ELF-1 (cell line): ENCODE measurements at regions not wholly inside any gene's neighbourhood (a gene's known extent, or its start where the extent isn't known, plus 50 kb on each side); places are given as distances from the start of the nearest gene placed in this dataset.
A peak's percentile ranks its signal among the peaks of the same experiment; 100 is the strongest.
"Not testable (repeated sequence)": the region's sequence is repeated elsewhere in the genome, so short reads cannot be mapped to it uniquely, and the experiment has no call there.

ENCODE experiments used
- DNase-seq: peaks from one replicate; pipeline ENCODE4 v3.0.0-alpha.2; 2016; ENCODE audit warnings: low read depth, low spot score

DNA sequence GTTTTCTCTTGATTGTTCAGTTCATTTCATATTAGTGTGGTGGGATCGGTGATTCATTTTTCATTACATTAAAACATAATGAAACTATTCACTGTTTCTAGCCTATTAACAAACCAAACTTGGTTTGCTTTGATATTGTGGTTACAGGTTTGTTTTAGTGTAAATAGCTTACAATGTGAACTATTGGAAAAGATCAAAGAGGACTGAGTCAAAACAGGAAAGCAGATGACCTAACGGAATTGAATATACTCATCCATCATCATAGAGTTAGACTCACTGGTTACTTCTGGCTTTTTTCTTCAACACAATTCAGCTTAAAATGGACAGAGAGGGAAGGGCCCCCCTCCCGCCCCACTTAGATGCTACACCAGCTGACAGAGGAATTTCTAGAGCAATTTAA lies 616.2 kb upstream of the AADAT start:
- DNase-seq = no peak

- no peak for DNase-seq
These were observed 610.3 kb upstream of the AADAT start for GRCh38 chr4:170700064-170700463.

- DNase-seq = no peak
These were observed 608.6 kb upstream of the AADAT start for GRCh38 chr4:170698334-170698733.

- no peak for DNase-seq
These were observed 608.1 kb upstream of the AADAT start for GRCh38 chr4:170697845-170698244.

DNA sequence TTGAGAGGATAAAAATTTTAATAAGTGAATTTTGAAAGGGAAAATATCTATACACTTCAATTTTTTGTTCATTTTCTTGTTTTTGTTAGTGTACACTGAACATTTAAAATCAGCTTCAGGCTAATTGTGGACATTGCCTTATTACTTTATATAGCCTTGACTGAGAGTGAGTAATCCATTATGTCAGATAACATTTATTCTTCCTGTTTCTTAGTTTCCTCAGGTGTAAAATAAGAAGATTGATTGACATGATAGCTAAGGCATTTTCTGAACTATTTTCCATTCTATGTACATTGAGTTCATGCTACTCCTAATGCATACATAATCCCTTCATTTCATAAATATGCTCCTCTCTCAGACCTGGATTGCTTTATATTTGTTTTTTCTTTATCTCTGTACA lies 607.3 kb upstream of the AADAT start:
- DNase-seq = no peak

DNA sequence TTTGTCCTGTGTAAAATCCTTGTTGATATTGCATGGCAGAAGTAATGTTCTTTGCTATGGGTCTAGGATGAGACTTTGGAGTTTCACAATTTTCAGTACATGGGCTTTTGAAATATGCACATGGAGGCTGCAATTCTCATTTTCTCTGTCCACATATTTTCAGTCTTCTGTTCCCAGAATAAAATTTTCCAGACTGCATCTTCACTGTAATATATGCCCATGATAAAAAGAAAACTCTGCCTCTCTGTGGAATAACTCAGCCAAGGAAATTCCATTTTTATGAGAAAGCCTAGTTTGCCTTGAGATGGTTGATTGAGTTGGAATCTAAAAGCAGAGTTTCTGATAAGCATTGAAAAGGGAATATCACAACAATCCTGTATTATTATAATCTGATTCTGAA lies 601.4 kb upstream of the AADAT start:
- no peak for DNase-seq

GRCh38 chr4:170687751-170688150 lies 598.0 kb upstream of the AADAT start:
- DNase-seq = peak; percentile 18

- DNase-seq = not testable (repeated sequence)
These were observed 595.9 kb upstream of the AADAT start for GRCh38 chr4:170685701-170686100.

- DNase-seq = no peak
These were observed 593.0 kb upstream of the AADAT start for GRCh38 chr4:170682558-170683294.

- DNase-seq = peak; percentile 32
These were observed 592.3 kb upstream of the AADAT start for GRCh38 chr4:170682087-170682486.

GRCh38 chr4:170675568-170676262 lies 586.0 kb upstream of the AADAT start:
- DNase-seq = no peak

GRCh38 chr4:170674176-170674575 lies 584.4 kb upstream of the AADAT start:
- no peak for DNase-seq

GRCh38 chr4:170672381-170672965 lies 582.7 kb upstream of the AADAT start:
- no peak for DNase-seq

DNA sequence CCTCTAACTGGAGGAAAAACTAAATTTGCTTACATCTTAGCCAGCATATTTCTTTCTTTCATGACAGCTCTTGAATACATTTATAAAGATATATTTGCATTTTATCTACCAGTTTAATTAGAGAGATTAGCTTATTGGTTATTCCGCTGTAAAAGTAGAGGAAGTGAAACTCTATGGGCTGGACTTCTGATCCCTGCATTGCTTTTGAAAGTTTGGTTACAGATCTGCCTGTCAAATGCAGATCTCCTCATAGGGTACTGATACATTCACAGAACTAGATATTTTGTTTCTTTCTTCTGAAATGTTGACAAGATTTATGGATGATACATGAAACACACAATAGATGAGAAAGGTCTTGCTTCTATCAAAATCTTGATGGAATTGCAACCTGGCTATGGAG lies 581.4 kb upstream of the AADAT start:
- DNase-seq = no peak

DNA sequence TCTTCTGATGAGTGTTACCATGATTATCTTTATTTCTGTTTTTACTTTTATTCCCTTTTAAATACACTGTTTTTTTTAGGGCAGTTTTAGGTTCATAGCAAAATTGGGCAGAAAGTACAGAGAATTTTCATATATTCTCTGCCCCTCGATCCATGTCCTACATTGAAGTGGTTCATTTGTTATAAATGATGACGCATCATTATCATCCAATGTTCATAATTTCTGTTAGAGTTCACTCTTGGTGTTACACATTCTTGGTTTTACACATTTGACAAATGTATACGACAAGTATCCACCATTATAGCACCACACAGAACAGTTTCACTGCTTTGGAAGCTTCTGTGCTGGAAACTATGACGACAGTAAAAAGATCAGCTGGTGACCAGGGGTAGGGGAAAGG lies 578.1 kb upstream of the AADAT start:
- DNase-seq = no peak

DNA sequence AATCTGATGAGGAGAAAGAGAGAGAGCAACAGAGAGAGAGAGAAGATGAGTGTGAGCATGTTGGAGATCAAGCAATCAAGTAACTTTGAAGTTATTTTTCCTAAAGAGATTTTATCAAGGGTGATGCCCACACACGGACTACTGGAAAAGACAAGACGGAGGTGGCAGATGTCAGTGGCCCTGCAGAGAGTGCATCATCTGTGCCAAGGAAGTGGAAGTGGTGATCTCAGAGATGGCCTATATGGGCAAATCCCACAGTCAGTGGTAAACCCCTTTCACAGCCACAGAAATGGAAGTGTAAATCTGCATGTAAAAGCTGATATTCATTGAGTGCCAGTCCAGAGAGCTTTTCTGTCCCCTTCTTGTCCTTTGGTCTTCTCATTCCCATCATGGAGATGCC lies 577.2 kb upstream of the AADAT start:
- no peak for DNase-seq

DNA sequence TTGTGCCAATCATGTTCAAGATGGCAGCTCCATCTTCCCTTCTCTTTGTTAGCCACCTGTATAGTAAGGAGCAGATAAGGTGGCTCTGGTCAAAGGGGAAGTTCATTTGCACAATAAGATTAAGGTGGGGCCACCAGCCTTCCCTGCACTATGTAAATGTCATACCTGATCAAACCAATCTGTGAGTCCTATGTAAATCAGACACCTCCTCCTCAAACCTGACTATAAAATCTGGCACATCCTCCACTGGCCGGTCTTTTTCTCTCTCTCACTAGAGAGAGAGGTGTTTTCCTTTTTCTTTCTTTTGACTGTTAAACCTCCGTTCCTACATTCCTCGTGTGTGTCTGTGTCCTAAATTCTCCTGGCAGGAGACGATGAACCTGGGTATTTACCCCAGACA lies 572.5 kb upstream of the AADAT start:
- DNase-seq = no peak

DNA sequence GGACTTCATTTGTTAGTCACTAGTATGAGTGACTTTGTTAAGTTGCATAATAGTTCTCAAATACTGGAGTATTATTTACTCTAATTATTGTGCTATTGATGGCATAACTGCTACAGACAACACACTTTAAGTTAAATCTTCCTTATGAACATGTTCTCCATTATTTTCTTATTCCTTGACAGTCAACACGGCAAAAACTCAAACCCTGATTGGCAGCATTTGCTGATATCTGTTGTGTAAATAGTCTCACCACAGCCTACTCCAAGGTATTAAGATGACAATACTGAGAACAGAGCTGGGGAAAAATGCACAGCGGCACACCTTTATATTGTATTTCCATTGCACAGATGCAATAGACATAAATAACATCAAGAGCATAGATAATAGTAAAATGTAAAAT lies 568.0 kb upstream of the AADAT start:
- no peak for DNase-seq

DNA sequence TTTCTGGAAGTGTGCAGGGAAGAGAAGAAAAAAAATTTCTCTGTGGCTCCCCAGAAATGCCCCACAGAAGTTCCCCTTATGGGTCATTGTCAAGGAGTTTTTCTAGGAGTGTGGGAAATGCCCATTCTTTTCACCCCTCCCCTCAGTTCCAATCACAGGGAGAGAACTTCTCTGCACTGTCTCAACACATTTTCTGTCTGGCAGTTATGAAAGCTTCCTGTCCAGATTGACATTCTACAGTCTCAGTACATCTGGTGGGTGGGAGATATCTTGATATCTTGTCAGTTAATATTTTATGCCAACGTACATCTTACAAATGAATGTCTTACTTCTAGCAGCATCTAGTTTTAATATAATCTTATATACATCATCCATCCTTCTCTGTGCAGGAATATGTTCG lies 566.8 kb upstream of the AADAT start:
- no peak for DNase-seq

GRCh38 chr4:170652571-170652970 lies 562.8 kb upstream of the AADAT start:
- no peak for DNase-seq

DNA sequence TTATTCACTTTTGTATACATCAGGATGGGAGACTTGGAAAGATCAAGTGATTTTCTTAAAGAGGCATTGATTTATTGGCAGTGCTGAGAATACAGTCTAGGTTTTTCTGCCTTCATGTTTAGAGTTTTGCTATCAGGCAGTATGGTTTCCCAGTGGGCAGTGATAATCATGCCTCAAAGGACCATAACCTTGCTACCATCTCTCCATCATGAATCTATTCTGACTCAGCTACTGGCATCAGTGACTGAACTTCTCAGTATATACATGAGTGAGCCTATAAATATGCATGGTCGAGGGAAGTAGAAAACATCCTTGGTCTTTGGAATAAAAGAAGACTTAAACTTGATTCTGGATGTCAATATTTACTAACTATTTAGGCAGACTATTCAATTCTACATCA lies 562.0 kb upstream of the AADAT start:
- DNase-seq = no peak

GRCh38 chr4:170627418-170627817 lies 537.7 kb upstream of the AADAT start:
- DNase-seq = no peak

GRCh38 chr4:170623899-170624298 lies 534.1 kb upstream of the AADAT start:
- no peak for DNase-seq
